Progenitor cell of endocrine pancreas (in vitro differentiated cells): ENCODE measurements at regions not wholly inside any gene's neighbourhood (a gene's known extent, or its start where the extent isn't known, plus 50 kb on each side); places are given as distances from the start of the nearest gene placed in this dataset.

Source experiments
- DNase-seq: peaks from one replicate; pipeline ENCODE4 v3.0.0; 2021; ENCODE audit warnings: low spot score; ENCODE audit not compliant: unreplicated experiment
- H3K27ac Mint-ChIP-seq: 2 replicates; pipeline ENCODE4 v1.8.0; 2021; ENCODE audit warnings: mild to moderate bottlenecking, moderate library complexity, mixed read lengths
- H3K27me3 Mint-ChIP-seq: 2 replicates; pipeline ENCODE4 v1.8.0; 2021; ENCODE audit warnings: mixed read lengths
- H3K36me3 Mint-ChIP-seq: 2 replicates; pipeline ENCODE4 v1.8.0; 2022; ENCODE audit warnings: mixed read lengths; ENCODE audit not compliant: insufficient read depth
- H3K4me1 Mint-ChIP-seq: 2 replicates; pipeline ENCODE4 v1.8.0; 2021; ENCODE audit warnings: low read depth, mixed read lengths
- H3K4me3 Mint-ChIP-seq: 2 replicates; pipeline ENCODE4 v1.8.0; 2021; ENCODE audit warnings: low read depth, mild to moderate bottlenecking, moderate library complexity, mixed read lengths
- H3K9me3 Mint-ChIP-seq: 2 replicates; pipeline ENCODE4 v1.8.0; 2021; ENCODE audit warnings: low read depth, mixed read lengths
- CTCF ChIP-seq: fragments of 200-600 bp; sonication (generic); IDR thresholded peaks from one replicate; pipeline ENCODE4 v1.5.0; 2021; ENCODE audit warnings: antibody characterized with exemption, mild to moderate bottlenecking; ENCODE audit not compliant: unreplicated experiment

- no peak overlapping the region for H3K4me3 Mint-ChIP-seq
- TF ChIP-seq CTCF = no peak
- H3K36me3 Mint-ChIP-seq = no peaks in the 10 kb centered on the region
- H3K4me1 Mint-ChIP-seq = peaks cover 3% of the 10 kb centered on the region
- no peak overlapping the region for H3K27ac Mint-ChIP-seq
- H3K9me3 Mint-ChIP-seq = no peaks in the 10 kb centered on the region
- DNase-seq = no peak
- peaks cover 7% of the 10 kb centered on the region for H3K27me3 Mint-ChIP-seq
These were observed 1298.1 kb downstream of the EPHA7 start for GRCh38 chr6:92121228-92121627.

- Mint-ChIP-seq H3K4me1 (no peaks in the 10 kb centered on the region), H3K4me3 (no peak overlapping the region), H3K27ac (no peak overlapping the region), H3K27me3 (peaks cover 12% of the 10 kb centered on the region), H3K9me3 (no peaks in the 10 kb centered on the region), H3K36me3 (no peaks in the 10 kb centered on the region)
- no peak for DNase-seq
- no peak for TF ChIP-seq CTCF
These were observed 1301.6 kb downstream of the EPHA7 start for GRCh38 chr6:92117800-92118199.

GRCh38 chr6:92114797-92115196 lies 1304.6 kb downstream of the EPHA7 start:
- Mint-ChIP-seq H3K27ac (no peak overlapping the region), H3K4me1 (peaks cover 4% of the 10 kb centered on the region), H3K9me3 (no peaks in the 10 kb centered on the region), H3K4me3 (no peak overlapping the region), H3K36me3 (no peaks in the 10 kb centered on the region), H3K27me3 (peaks cover 12% of the 10 kb centered on the region)
- no peak for DNase-seq
- no peak for TF ChIP-seq CTCF

GRCh38 chr6:92114091-92114675 lies 1305.2 kb downstream of the EPHA7 start:
- Mint-ChIP-seq H3K27me3 (peaks cover 11% of the 10 kb centered on the region), H3K9me3 (no peaks in the 10 kb centered on the region)
- no peak for TF ChIP-seq CTCF

GRCh38 chr6:92111386-92111785 lies 1308.0 kb downstream of the EPHA7 start:
- Mint-ChIP-seq H3K27ac (no peak overlapping the region), H3K4me3 (no peak overlapping the region), H3K4me1 (peaks cover 4% of the 10 kb centered on the region), H3K9me3 (no peaks in the 10 kb centered on the region), H3K27me3 (peaks cover 5% of the 10 kb centered on the region), H3K36me3 (no peaks in the 10 kb centered on the region)
- DNase-seq = no peak
- TF ChIP-seq CTCF = no peak

More at GRCh38 chr6:92114091-92114675, 1305.2 kb downstream of the EPHA7 start:
- DNase-seq = no peak
- Mint-ChIP-seq H3K36me3 (no peaks in the 10 kb centered on the region), H3K4me1 (peaks cover 4% of the 10 kb centered on the region), H3K27ac (no peak overlapping the region), H3K4me3 (no peak overlapping the region)
